ENCODE measurements at regions not wholly inside any gene's neighbourhood (a gene's known extent, or its start where the extent isn't known, plus 50 kb on each side); places are given as distances from the start of the nearest gene placed in this dataset.

DNA sequence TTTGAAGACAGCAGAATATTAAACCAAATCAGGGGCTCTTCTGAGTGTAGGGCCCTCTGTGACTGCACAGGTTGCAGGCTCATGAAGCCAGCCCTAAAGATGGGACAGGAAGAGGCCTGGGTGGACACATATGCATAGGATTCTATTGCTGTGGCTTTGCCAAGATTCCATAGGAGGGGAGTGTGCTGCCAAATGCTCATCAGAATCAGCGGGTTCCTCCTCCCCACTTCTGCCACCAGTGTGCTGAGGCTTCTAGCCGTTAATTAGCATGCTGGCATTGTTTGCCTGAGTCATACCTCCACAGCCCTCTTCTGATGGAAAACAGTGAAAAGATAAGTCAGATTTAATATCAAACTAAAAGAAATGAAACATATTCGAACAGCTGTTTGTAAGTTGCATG lies 103.9 kb upstream of the TMEFF2 start:
- no CpG with 5 or more reads among the region's 3 CpGs for WGBS (ENCODE audit: insufficient coverage, insufficient read length)
- no peak overlapping the region for H3K4me3 ChIP-seq (ENCODE audit: low read length)
- no peaks in the 10 kb centered on the region for H3K4me1 ChIP-seq (ENCODE audit: control insufficient read depth, insufficient read depth, low read length)
- H3K27ac ChIP-seq (ENCODE audit: low read length): no peak overlapping the region
- H3K27me3 ChIP-seq (ENCODE audit: control insufficient read depth, insufficient read depth, low read length): no peaks in the 10 kb centered on the region
- no peaks in the 10 kb centered on the region for H3K36me3 ChIP-seq (ENCODE audit: control insufficient read depth, insufficient read depth, low read length)
- no peaks in the 10 kb centered on the region for H3K9me3 ChIP-seq (ENCODE audit: control insufficient read depth, insufficient read depth, low read length)
- DNase-seq (ENCODE audit: low read depth, low spot score): peak; percentile 7

DNA sequence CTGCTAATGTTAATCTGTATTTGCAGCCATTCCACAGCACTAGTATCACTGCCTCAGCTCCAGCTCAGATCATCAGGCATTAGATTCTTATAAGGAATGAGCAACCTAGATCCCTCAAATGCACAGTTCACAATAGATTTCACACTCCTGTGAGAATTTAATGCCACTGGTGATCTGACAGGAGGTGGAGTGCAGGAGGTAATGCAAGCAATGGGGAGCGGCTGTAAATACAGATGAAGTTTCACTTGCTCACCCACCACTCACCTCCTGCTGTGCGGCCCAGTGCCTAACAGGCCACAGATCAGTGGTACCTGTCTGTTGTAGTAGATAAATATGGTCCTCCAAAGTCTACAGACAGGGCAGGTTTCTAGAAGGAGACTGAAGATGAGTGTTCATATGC lies 97.7 kb upstream of the TMEFF2 start:
- H3K4me3 ChIP-seq (ENCODE audit: low read length): no peak overlapping the region
- no peak for DNase-seq (ENCODE audit: low read depth, low spot score)
- H3K27ac ChIP-seq (ENCODE audit: low read length): no peak overlapping the region
- H3K4me1 ChIP-seq (ENCODE audit: control insufficient read depth, insufficient read depth, low read length): no peaks in the 10 kb centered on the region
- WGBS (ENCODE audit: insufficient coverage, insufficient read length): no CpG with 5 or more reads among the region's 2 CpGs
- no peaks in the 10 kb centered on the region for H3K36me3 ChIP-seq (ENCODE audit: control insufficient read depth, insufficient read depth, low read length)
- no peaks in the 10 kb centered on the region for H3K9me3 ChIP-seq (ENCODE audit: control insufficient read depth, insufficient read depth, low read length)
- H3K27me3 ChIP-seq (ENCODE audit: control insufficient read depth, insufficient read depth, low read length): no peaks in the 10 kb centered on the region

DNA sequence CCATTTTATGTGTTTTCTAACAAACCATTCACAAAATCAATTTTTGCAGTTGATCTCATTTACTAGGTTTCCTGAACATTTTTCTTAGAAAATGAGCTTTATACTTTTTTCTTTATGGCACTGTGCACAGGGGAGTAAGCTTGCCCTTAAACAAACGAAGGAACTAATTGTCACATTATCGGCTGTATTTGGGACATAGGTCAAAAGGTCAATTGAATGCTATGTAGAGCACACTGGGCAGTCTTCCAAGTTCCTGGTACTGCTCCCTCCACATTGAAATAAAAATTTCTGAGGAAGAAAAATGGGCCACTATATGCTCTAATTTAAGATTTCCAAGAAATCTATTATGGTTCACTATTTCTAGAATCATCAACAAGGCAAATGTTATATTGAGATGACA lies 93.6 kb upstream of the TMEFF2 start:
- no CpG with 5 or more reads among the region's 2 CpGs for WGBS (ENCODE audit: insufficient coverage, insufficient read length)
- Histone ChIP-seq H3K36me3 (ENCODE audit: control insufficient read depth, insufficient read depth, low read length) (no peaks in the 10 kb centered on the region), H3K27ac (ENCODE audit: low read length) (no peak overlapping the region), H3K9me3 (ENCODE audit: control insufficient read depth, insufficient read depth, low read length) (no peaks in the 10 kb centered on the region), H3K4me3 (ENCODE audit: low read length) (no peak overlapping the region), H3K27me3 (ENCODE audit: control insufficient read depth, insufficient read depth, low read length) (no peaks in the 10 kb centered on the region), H3K4me1 (ENCODE audit: control insufficient read depth, insufficient read depth, low read length) (no peaks in the 10 kb centered on the region)
- no peak for DNase-seq (ENCODE audit: low read depth, low spot score)

DNA sequence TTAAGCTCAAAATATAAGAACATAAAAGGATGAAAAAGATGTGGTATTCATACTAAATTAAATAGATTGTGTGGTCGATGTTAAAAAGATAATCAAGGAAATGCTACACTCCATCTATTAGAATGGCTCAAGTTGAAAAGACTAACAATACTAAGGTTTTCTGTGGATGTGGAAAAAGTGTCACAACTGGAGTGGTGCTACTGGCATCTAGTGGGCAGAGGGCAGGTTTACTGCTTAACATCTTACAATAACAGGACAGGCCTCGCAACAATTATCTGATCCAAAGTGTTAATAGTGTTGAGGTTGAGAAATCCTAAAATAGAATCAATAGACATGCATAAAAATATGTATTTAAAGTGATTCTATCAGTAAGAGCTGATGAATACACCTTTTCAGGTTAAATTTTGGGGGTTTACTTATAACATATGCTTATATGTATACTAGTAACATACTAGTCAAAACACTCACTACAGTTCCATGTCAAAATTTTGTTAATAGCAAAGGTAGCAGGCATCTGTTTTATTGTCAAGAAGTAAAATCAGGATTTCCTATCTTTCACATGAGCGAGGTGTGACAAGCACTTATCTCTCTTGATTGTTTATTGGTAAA lies 91.5 kb upstream of the TMEFF2 start:
- no peak overlapping the region for H3K27ac ChIP-seq (ENCODE audit: low read length)
- no CpG with 5 or more reads among the region's 3 CpGs for WGBS (ENCODE audit: insufficient coverage, insufficient read length)
- H3K36me3 ChIP-seq (ENCODE audit: control insufficient read depth, insufficient read depth, low read length): no peaks in the 10 kb centered on the region
- H3K4me3 ChIP-seq (ENCODE audit: low read length): no peak overlapping the region
- no peaks in the 10 kb centered on the region for H3K27me3 ChIP-seq (ENCODE audit: control insufficient read depth, insufficient read depth, low read length)
- no peak for DNase-seq (ENCODE audit: low read depth, low spot score)
- no peaks in the 10 kb centered on the region for H3K4me1 ChIP-seq (ENCODE audit: control insufficient read depth, insufficient read depth, low read length)
- no peaks in the 10 kb centered on the region for H3K9me3 ChIP-seq (ENCODE audit: control insufficient read depth, insufficient read depth, low read length)

DNA sequence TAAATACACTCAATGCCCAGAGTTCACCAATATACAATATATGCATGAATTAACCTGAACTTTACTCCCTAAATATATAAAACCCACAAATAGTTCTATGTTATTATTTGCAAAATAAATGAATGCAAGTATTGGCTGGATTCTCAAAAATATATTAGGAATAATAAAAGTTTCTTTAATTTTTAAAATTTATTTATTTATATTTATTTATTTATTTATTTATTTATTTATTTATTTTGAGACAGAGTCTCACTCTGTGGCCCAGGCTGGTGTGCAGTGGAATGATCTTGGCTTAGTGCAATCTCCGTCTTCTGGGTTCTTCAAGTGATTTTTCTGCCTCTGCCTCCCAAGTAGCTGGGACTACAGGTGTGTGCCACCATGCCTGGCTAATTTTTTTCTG lies 88.7 kb upstream of the TMEFF2 start:
- no peaks in the 10 kb centered on the region for H3K4me1 ChIP-seq (ENCODE audit: control insufficient read depth, insufficient read depth, low read length)
- WGBS (ENCODE audit: insufficient coverage, insufficient read length): no CpG with 5 or more reads among the region's 1 CpG
- no peak overlapping the region for H3K4me3 ChIP-seq (ENCODE audit: low read length)
- H3K27me3 ChIP-seq (ENCODE audit: control insufficient read depth, insufficient read depth, low read length): no peaks in the 10 kb centered on the region
- no peak for DNase-seq (ENCODE audit: low read depth, low spot score)
- no peaks in the 10 kb centered on the region for H3K36me3 ChIP-seq (ENCODE audit: control insufficient read depth, insufficient read depth, low read length)
- no peak overlapping the region for H3K27ac ChIP-seq (ENCODE audit: low read length)
- H3K9me3 ChIP-seq (ENCODE audit: control insufficient read depth, insufficient read depth, low read length): no peaks in the 10 kb centered on the region

DNA sequence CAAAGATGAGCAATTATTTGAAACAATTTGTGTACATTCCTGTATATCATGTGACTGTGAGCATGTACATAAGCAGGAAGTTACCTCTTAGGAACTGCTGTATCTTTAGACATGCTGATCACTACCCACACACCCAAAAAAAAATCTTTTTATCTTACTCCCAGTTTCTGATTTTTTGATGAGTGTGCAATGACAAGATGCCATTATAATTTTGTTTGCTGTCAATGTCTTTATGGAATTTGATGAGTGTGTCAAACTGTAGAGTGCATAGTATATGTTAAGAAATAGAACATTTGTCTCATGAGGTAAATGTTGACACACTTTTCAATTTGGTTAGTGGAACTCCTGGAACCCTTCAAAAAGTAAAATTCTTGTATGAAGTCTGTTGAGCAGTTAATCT lies 84.0 kb upstream of the TMEFF2 start:
- Histone ChIP-seq H3K27ac (ENCODE audit: low read length) (no peak overlapping the region), H3K36me3 (ENCODE audit: control insufficient read depth, insufficient read depth, low read length) (no peaks in the 10 kb centered on the region), H3K27me3 (ENCODE audit: control insufficient read depth, insufficient read depth, low read length) (no peaks in the 10 kb centered on the region), H3K4me3 (ENCODE audit: low read length) (no peak overlapping the region), H3K9me3 (ENCODE audit: control insufficient read depth, insufficient read depth, low read length) (no peaks in the 10 kb centered on the region), H3K4me1 (ENCODE audit: control insufficient read depth, insufficient read depth, low read length) (no peaks in the 10 kb centered on the region)
- no peak for DNase-seq (ENCODE audit: low read depth, low spot score)

DNA sequence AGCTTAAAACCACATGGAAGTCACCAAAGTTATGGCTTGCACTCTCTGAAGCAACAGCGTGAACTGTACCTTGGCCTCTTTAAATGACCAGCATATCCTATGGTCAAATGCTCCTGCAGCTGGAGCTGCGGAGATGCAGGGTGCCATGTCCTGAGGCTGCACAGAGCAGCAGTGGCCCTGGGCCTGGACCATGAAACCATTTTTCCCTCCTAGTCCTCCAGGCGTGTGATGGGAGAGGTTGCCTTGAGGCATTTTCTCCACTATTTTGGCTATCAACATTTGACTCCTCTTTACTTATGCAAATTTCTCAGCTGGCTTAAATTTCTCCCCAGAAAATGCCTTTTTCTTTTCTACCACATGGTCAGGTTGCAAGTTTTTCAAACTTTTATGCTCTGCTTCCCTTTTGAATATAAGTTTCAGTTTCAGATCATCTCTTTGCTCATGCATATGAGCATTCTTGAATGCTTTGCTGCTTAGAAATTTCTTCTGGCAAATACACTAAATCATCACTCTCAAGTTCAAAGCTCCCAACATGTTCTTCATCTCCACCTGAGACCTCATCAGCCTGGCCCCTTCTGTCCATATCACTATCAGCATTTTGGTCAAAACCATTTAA lies 82.9 kb upstream of the TMEFF2 start:
- no peaks in the 10 kb centered on the region for H3K9me3 ChIP-seq (ENCODE audit: control insufficient read depth, insufficient read depth, low read length)
- DNase-seq (ENCODE audit: low read depth, low spot score): no peak
- WGBS (ENCODE audit: insufficient coverage, insufficient read length): no CpG with 5 or more reads among the region's 3 CpGs
- H3K4me3 ChIP-seq (ENCODE audit: low read length): no peak overlapping the region
- no peaks in the 10 kb centered on the region for H3K27me3 ChIP-seq (ENCODE audit: control insufficient read depth, insufficient read depth, low read length)
- no peak overlapping the region for H3K27ac ChIP-seq (ENCODE audit: low read length)
- H3K4me1 ChIP-seq (ENCODE audit: control insufficient read depth, insufficient read depth, low read length): no peaks in the 10 kb centered on the region
- H3K36me3 ChIP-seq (ENCODE audit: control insufficient read depth, insufficient read depth, low read length): no peaks in the 10 kb centered on the region

DNA sequence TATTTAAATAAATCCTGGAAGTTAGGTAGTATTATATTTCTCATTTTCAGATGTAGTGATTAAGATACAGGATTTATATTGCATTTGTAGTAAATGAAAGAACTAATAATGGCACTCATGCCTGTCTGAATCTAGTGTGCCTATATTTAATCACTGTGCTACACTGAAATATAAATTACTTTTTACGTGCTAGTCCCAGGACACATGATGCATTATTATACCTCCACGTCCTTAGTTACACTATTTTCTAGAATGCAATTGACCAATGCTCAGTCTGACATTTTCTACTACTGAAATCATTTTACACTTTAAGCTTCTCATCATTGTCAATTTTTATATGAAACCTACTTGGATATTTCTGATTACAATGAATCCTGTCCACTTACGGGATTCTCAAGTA lies 80.9 kb upstream of the TMEFF2 start:
- WGBS (ENCODE audit: insufficient coverage, insufficient read length): no CpG with 5 or more reads among the region's 3 CpGs
- no peak overlapping the region for H3K4me3 ChIP-seq (ENCODE audit: low read length)
- no peaks in the 10 kb centered on the region for H3K27me3 ChIP-seq (ENCODE audit: control insufficient read depth, insufficient read depth, low read length)
- no peaks in the 10 kb centered on the region for H3K36me3 ChIP-seq (ENCODE audit: control insufficient read depth, insufficient read depth, low read length)
- no peaks in the 10 kb centered on the region for H3K4me1 ChIP-seq (ENCODE audit: control insufficient read depth, insufficient read depth, low read length)
- no peak overlapping the region for H3K27ac ChIP-seq (ENCODE audit: low read length)
- no peaks in the 10 kb centered on the region for H3K9me3 ChIP-seq (ENCODE audit: control insufficient read depth, insufficient read depth, low read length)
- no peak for DNase-seq (ENCODE audit: low read depth, low spot score)

DNA sequence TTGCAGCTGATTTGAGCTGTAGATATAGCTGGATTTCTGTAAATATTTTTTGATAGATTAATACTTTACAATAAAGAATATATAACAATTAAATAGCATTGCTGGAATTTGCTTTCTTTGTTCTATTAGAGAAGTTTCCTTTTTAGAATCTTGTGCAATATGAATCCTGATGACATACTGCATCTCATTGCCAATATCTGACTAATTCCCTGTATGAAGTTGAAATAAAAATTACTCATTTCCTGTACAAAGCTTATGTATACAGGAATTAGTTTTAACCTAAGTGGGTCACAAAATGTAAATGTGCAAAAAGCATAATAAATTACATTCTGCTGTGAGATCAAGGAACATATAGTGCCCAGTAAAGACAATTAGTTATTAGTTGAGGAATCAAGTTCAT lies 72.8 kb upstream of the TMEFF2 start:
- Histone ChIP-seq H3K27ac (ENCODE audit: low read length) (no peak overlapping the region), H3K4me3 (ENCODE audit: low read length) (no peak overlapping the region), H3K9me3 (ENCODE audit: control insufficient read depth, insufficient read depth, low read length) (no peaks in the 10 kb centered on the region), H3K36me3 (ENCODE audit: control insufficient read depth, insufficient read depth, low read length) (no peaks in the 10 kb centered on the region), H3K27me3 (ENCODE audit: control insufficient read depth, insufficient read depth, low read length) (no peaks in the 10 kb centered on the region), H3K4me1 (ENCODE audit: control insufficient read depth, insufficient read depth, low read length) (no peaks in the 10 kb centered on the region)
- no peak for DNase-seq (ENCODE audit: low read depth, low spot score)

DNA sequence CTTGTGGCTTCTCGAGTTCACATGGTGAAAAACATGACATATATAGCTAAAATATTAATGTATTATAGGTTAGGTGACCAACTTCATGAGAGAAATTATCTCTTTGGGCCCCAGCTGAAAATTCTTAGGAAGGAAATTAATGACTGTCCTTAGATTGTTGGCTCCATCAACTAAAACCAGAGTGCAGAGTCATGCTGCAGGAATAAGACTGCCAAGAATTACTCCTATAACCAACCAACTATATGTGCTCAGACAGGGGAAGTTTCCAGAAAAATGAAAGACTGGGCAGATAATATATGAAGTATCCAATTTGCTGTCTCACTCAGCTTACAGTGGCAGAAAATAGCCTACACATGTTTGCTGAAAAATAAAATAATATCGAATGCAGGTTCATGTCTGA lies 71.0 kb upstream of the TMEFF2 start:
- H3K27ac ChIP-seq (ENCODE audit: low read length): no peak overlapping the region
- WGBS (ENCODE audit: insufficient coverage, insufficient read length): no CpG with 5 or more reads among the region's 2 CpGs
- H3K27me3 ChIP-seq (ENCODE audit: control insufficient read depth, insufficient read depth, low read length): no peaks in the 10 kb centered on the region
- no peak for DNase-seq (ENCODE audit: low read depth, low spot score)
- H3K36me3 ChIP-seq (ENCODE audit: control insufficient read depth, insufficient read depth, low read length): no peaks in the 10 kb centered on the region
- H3K9me3 ChIP-seq (ENCODE audit: control insufficient read depth, insufficient read depth, low read length): no peaks in the 10 kb centered on the region
- no peak overlapping the region for H3K4me3 ChIP-seq (ENCODE audit: low read length)
- no peaks in the 10 kb centered on the region for H3K4me1 ChIP-seq (ENCODE audit: control insufficient read depth, insufficient read depth, low read length)

DNA sequence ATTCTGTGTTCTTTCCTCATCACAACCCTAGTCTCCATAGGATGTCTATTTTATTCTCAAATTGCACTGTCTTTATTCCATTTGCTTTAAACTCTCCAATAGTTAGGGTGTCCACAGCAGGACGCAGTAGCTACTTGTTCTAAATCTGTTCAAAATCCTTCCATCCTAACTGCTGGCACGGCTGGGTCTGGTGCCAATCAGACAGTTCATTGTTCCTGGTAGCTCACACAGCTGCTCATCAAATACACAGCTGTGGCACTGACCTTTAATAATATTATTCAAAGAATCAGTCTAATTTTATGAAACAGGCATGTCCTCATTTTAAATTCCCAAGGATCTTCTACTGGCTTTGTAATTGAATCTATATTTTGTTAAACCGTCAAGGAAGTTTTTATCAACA lies 59.7 kb upstream of the TMEFF2 start:
- H3K36me3 ChIP-seq (ENCODE audit: control insufficient read depth, insufficient read depth, low read length): no peaks in the 10 kb centered on the region
- H3K27me3 ChIP-seq (ENCODE audit: control insufficient read depth, insufficient read depth, low read length): no peaks in the 10 kb centered on the region
- no CpG with 5 or more reads among the region's 3 CpGs for WGBS (ENCODE audit: insufficient coverage, insufficient read length)
- no peaks in the 10 kb centered on the region for H3K9me3 ChIP-seq (ENCODE audit: control insufficient read depth, insufficient read depth, low read length)
- no peak for DNase-seq (ENCODE audit: low read depth, low spot score)
- H3K27ac ChIP-seq (ENCODE audit: low read length): no peak overlapping the region
- H3K4me3 ChIP-seq (ENCODE audit: low read length): no peak overlapping the region
- no peaks in the 10 kb centered on the region for H3K4me1 ChIP-seq (ENCODE audit: control insufficient read depth, insufficient read depth, low read length)

Data from iPS DF 6.9 (cell line).